Fibroblast of upper back skin (primary cell): ENCODE measurements at regions not wholly inside any gene's neighbourhood (a gene's known extent, or its start where the extent isn't known, plus 50 kb on each side); places are given as distances from the start of the nearest gene placed in this dataset.
"Not testable (repeated sequence)": the region's sequence is repeated elsewhere in the genome, so short reads cannot be mapped to it uniquely, and the experiment has no call there.

ENCODE experiments used
- DNase-seq: peaks from one replicate; pipeline ENCODE4 v3.0.0-alpha.2; 2013

DNA sequence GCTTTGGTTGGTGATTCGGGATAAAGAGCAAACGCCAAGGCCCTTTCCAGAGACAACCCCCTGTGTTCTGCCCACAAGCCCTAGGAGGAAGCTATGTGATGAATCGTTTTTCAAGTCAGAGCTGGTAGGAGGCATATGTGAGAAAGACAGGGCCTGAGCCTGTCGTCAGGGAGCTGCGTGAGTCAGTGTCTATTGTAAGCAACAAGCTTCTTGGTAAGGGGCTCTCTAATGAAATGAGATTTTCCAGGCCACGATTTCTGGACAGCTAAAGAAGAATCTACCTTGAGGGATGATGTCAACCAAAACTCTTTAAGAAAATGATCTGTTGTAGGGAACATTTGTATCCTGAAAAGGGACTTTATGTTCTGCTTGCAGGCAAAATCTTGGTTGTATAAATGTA lies 318.9 kb upstream of the IL12A start:
- DNase-seq = peak; percentile 32

DNA sequence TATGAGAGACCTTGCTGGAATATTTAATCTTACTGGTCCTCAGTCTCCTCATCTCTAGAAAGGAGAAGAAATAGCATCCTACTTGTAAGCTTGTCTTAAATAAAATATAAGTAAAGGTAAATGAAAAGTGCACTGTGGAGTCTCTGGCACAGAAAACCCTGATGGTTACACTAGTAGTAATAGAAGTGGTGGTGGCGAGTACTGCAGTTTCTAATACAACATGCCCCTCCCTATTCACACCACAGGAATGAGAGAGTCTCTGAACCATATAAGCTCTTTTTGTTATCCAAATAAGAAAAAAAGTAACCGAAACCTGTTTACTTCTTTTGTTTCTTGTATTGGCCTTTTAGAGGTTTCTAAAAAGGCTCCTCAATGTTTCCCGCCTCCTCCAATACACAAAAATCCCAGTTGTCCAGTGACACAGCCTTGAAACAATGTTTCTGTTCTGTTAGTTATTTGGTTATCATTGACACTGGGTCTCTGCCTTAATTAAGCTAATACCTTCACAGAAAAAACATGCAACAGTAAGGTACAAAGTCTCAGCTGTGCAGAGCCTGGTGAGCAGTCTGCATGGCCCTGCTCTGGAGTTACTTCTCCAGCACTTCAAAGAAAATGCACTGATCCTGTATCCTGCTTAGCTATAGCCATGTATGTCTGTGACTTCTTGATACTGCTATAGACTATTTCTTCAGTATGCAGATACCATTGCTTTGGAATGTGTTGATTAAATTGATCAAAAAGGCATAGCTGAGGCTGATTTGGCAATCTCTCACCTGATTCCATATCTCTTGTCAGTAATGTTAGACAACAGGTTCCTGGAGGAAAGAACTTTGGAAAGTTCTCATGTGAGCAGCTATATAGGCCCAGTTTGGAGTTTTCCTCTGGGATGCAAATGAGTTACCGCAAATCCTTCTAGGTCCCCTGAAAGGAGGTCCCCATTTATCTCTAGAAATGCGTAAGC lies 315.6 kb upstream of the IL12A start:
- DNase-seq = no peak

DNA sequence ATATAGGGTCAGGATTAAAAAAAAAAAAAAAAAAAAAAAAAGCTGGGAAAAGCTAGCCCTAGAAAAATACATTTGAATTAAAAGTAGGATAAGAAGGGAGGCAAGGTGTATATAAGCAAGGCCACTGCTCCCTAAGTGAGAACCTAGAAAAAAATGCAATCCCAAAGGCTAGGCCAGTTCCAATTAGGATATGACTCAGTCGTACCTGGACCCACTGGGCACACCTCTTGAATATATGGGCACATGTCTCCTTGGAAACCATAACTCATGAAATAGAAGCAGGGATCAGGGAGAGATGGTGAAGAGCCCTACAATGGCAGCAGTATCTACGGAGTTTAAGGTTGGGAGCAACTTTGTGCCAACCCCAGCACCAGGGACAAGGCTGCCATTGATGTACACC lies 314.1 kb upstream of the IL12A start:
- no peak for DNase-seq

DNA sequence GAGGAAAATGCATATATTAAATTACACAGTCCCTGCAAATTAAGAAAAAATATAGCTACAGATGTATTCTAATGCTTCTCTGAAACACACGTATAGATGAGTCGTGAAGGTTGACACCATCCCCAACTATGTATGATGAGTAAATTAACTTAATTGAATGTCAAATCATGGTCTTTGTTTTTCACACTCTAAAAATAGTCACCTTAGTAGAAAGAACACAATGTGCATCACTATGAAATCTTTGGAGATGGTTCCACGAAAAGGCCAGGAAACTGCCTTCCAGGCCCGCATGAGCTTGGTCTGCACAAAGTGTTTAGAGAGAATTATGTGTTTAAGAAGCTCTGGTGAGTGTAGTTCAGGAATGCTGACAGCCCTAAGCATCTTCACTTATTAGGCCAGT lies 313.4 kb upstream of the IL12A start:
- DNase-seq = no peak

DNA sequence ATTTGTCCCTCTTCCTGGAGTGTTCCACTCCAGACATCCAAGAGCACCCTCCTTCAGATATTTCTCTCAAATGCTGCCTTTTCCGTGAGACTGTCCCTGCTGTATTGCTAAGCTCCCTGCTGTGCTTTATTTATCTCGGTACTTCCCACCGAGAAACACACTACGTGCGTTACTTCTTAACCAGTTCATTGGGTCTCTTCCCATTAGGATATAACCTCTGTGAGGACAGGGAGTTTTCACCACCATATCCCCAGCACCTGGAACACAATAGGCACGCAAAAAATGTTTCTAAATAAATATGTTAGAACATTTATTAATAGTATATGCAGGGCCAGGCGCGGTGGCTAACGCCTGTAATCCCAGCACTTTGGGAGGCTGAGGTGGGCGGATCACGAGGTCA lies 308.7 kb upstream of the IL12A start:
- DNase-seq = no peak

DNA sequence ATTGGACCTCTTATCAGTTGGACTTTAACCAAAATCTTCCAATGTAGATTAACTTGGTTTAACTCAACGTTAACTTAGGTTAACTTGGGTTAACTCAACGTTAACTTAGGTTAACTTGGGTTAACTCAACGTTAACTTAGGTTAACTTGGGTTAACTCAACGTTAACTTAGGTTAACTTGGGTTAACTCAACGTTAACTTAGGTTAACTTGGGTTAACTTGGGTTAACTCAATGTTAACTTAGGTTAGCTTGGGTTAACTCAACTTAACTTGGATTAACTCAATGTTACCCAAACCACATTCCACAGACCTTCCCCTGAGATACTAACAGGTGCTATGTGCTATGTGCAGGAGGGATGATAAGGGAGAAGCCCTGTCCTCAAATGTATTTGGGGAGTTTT lies 306.9 kb upstream of the IL12A start:
- DNase-seq = not testable (repeated sequence)

DNA sequence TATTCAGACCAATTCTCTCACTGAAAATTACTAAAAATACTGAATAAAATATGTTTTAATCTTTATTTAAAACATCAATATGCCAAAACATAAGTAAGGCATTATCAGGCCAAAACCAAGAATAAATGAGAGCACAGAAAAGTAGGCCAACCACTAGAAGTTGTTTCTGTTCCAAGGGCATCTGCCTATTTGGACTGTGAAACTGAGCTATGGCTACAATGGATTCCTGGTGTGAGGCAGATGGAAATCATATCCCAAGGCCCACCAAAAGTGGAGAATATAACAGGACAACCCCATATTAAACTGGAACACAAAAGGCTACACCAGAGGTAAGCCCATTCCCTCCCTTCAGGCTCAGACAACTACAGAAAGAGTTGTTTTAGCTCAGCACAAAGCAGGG lies 302.8 kb upstream of the IL12A start:
- DNase-seq = no peak

DNA sequence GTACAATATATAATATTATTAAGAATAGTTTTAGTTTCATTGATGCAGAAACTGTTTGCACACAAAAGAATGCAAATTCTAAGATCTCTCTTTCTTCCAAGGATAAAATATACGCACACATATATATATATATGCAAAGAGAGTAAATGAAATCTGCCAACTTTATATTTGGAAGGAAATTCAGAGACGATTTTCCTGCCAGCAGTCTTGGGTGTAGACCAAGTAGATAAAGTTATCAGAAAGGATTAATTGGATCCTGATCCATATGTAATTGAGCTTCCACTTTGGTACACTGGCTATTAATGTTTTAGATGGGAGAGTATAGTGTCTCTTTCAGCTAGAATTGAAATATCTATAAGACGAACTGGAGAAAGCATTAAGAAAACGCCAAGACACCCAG lies 295.4 kb upstream of the IL12A start:
- DNase-seq = no peak

DNA sequence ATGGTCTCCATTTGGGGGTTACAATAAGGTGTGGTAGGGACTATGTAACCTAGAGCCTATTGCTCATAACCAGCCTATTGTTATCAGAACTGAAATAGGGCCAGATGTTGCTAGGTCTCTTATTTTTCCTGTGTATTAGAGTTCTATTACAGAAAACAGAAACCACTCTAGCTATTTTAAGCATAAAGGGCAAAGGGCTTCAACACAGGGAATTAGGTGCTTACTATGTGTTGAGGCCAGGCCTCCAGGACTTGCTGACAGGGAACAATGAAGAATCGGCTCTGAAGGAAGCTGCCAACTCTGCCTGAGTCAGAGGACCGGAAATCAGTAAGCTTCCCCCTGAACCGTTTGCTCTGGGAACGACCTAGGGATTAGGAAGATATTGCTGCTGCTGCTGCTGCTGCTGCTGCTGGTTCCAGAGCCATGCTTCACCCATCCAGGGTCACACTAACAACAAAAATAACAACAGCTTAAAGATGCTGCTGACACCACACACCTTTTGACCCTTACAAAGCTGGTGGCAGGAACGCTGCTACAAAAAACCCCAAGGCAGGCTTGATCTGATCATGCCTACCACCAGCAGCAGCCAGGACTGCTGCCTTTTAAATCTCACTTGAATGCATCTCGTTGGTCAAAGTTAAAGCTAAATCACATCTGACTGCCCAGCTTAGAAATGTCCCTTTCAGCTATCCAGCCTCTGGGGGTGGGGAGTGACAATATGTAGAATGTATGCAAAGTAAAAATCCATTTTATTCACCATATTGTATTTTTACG lies 276.9 kb upstream of the IL12A start:
- peak; percentile 98 for DNase-seq

DNA sequence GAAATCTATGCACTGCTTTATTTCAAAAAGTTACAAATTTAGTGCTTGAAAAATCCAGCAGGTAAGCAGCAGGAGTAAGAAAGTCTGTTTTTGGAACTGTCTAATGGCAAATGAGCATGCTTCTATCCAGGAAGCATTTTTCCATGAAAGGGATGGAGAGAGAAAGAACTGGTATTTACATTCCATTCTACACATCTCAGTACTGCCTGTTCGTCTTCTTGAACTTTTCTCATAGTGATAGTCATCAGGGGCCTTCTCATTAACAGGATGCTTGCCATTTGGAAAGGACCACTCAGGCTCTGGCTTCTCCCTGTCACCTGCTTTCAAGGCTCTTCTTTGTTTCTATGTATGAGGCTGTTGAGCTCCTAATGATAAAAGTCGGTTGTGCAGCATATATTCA lies 267.3 kb upstream of the IL12A start:
- DNase-seq = peak; percentile 32

DNA sequence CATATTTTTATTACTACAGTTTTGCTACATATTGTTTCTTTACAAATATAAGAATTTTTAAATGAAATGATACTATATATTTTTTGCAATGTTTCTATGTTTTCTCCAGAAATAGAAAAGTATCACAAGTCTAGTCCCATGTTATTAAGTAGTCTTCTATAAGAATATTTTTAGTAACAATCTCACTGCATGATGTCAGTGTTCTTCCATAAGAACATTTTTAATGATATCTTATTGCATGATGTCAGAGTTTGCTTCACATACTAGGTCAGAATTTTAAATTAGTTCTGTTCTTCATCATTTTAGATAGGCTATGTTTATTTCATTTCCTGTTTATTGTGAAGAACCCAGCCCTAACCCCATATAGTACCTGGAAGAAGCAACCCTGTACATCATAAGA lies 265.3 kb upstream of the IL12A start:
- no peak for DNase-seq

DNA sequence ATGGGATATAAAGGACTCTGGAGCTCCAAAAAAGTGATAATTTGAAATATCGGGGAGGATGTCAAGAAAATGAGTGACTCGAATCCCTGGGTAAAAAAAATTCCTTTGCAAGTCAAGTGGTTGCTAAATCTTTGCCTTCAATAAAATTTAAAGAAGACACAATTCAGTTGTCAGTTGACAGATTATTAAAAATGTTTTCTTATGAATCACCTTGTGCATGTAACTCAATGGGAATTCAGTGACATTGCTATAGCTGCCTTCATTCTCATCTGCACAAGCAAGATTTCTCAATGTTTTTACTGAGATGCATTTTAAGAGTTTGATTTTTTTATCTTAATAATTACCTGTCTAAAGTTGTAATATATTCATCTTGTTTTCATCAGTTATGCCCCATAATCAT lies 264.0 kb upstream of the IL12A start:
- peak; percentile 75 for DNase-seq

DNA sequence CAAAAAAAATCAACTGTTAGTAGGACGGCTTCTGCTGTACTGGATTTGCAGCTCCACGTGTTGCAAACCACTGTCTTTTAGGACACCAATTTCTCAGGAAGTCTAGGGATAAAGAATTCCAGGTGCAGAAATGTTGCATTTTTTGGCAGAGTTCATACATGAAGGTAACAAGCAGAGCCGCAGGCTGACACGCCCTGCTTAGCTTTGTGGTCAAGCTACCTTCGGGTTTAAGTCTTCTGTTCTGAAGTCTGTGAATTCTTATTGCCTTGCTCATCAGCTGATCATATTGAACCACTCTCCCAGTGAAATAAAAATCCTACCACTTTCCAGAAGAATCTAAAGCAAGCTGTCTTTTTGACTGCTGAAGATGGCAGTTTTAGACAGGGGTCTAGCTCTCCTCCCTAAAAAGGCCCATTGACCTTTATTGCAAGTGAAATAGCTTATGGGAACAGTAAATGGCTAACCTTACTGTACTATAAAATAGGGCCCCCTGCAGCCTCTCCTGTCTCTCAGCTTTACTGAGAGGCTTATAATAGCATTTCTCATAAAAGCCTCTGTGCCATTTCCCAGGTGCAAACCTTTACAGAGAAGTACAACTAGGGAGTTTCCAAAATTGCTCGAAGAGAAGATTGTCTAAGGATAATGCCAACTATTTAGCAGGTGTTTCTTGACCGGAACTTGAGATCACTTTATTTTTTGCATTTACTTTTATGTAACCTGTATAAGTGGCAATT lies 262.2 kb upstream of the IL12A start:
- DNase-seq = peak; percentile 75

DNA sequence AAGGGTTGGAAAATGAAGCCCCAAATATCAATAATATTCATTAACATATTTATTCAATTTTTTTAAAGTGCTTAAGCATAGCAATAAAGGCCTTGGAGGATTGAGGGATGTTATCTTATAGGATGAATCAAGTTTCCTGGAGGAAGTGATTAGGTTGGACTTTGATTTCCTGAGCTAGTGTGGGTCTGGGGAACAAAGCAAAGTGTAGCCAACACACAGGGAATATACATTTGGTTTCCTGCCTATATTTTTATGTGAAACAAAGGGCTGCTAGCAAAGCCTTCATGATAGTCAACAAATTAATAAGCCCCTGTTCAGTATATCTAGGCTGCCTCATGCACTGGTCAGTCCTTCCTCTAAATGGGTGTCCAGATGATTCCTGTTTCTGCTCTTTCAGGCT lies 261.1 kb upstream of the IL12A start:
- no peak for DNase-seq

DNA sequence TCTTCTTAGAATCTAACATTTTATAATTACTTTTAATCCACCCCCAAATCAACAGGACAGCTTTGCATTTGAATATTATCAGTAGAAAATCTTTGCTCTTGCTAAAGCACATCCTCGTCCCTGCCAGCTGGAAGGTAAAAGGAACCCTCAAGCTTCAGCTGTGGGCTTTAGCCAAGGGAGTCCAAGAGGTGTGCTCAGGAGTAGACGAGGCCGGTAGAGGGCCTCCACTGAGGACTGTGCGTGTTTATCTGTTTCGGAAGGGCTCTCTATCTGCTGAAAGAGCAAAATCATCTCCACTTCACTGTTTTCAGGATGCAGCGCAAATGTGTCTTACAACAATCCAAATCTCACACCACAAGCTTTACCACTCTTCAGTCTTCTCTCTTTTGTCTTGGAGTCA lies 257.4 kb upstream of the IL12A start:
- DNase-seq = no peak

DNA sequence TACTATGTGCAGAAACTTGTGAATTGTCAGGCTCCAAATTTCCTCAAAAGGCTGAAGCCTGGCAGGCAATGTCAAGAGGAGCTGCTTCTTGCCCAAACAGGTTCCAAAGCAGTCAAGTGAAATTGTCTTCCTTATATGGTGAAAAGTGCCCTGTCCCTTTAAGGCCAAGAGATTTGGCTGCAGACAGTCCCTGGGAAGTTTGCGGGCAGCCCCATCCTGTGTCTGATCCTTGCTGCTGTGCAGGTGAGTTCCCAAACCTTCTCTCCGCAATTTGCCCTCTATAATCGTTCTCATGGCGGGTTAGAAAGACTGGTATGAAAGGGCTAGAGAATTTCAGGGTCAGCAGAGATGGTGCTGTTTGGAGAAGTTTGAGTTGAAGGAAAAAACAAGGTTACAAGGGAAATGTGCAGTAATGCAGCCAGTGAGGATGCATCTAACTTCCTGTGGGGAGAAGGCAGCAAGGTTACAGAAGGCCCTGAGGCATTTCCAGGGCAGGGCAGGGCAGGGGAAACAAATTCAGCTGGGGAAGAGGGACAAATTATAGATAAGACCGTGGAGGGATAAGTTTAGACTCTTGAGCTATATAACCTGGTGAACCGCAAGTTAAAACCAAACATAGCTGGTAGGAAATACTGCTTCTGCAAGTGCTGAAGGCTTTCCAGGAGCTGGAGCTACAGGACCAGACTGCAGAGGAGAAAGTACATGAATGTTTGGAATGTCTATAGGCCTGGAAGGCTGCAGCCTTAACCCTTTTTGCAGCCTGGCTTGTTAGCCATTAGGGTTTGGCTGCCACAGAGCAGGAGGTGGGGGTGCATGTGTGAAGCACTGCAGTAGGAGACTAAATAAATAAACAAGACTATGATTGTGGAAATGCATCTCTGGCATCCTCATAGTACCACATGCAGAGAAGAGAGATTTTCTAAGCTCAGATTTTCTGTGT lies 256.2 kb upstream of the IL12A start:
- DNase-seq = peak; percentile 96

DNA sequence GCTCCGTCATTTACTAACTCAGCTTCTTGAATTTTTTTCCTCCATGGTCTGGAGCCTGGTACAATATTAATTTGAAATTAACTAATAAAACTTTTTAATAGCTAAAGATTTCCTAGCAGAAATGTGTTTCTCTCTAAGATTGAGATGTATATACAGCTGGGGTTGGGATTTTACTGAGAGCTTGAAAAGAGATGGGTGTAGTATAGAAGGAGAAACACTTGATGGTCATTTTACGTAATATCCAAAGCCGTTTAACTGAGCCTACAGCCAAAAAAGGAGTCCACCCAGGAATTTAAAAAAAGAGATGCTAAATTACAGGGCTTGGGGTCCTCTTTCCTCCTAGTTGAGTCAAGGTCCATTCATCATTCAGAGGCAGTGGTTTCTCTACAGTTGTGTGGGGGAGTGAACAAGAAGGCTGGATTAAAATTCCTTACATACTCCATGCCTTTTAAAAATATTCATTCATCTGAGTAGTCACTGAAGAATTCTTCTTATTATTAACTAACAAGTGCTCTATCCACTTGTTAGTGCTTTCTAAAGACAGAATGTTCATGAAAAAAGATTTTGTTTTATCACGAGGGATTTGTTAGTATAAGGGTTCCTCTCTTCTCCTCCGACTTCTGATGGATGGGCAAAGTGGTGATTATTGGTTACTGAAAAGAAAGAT lies 255.3 kb upstream of the IL12A start:
- peak; percentile 97 for DNase-seq

DNA sequence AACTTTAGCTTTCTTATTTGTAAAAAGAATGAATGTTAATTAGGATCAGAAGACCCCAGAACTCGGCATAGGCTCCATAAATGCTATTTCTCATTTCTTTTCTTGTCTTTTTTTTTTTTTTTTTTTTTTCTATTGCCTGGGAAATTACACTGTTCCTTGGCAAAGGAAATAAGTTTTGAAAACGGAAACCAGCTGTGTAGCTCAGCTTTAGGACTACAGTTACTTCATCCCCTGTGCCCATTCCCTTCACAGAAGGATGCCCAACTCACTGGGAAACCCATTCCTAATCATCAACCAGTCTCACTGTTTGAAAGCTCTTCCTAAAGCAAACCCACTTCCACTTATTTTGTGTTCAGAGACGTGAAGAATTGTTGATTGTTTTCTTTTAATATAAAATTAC lies 254.0 kb upstream of the IL12A start:
- DNase-seq = no peak

DNA sequence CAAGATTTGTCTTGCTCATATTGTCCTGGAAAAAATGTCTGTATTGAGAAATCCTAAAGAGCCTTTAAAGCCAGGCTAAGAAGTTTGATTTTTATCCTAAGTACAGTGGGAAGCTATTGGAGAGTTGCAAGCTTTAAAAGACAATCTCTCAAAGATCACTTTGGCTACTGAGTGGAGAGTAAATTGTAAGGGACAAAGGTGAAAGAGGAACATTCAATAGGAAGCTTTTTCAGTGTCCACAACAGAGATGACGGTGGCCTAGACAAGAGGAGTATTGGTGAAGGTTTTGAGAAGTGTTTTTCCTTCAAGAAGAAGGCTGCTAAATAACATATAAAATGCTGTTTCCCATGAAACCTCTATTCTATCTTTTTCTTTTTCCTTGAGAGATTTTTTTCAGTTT lies 249.5 kb upstream of the IL12A start:
- no peak for DNase-seq

DNA sequence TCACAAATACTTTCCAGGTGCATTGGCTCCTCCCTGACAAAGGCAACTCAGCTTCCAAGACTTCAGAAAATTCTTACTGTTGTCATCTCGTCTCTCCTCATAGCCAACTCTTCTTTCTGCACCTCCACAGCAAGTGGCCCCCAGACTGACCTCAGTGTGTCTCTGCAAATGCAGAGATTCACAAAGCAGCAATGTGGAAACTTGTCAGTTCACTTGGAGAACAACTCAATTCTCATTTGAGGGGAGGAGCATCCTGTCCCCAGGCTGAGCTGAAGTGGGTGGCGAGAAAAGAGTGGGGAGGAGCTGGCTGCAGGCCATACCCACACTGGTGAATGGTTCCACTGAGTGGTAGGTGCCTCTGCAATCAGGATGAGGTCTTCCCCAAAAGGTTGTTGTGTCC lies 248.7 kb upstream of the IL12A start:
- peak; percentile 63 for DNase-seq

DNA sequence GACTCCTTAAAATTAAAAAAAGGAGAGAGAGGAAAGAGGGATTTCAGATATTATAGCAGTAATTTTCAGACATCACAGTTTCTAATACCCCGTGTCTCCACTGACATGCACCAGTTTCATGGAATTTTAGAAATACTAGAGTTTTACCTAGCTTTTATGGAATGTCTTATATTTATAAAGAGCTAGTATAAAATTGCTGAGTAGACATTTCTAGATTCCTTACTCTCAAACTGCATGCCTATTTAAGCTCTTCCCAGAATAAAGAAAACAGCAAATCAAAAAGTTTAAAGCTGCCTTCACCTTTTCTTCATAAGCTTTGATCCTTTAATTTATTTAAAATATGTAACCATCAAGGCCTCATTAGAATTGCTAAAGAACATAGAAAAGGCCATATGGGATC lies 247.4 kb upstream of the IL12A start:
- no peak for DNase-seq

DNA sequence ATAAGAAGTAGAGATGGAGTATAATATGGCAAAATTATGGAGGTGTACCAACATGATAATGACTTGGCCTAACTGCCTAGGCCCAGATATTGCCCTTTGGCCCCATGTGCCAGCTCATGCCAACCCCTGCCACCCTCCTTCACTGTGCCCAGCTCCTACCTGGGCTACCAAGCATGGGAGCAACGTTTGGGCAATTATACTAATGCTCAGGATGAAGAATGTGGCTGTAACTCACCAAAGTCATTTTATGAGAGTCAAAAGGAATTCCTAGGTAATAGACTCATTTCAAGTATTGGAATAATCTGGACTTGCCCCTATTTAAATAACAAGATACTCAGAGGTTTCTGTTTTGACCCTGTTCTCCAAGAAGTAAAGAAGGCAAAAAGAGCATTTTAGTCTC lies 240.2 kb upstream of the IL12A start:
- DNase-seq = no peak
